SK-N-SH treated with all-trans-retinoic acid at 6 μM for 48 hours (cell line): ENCODE measurements at regions not wholly inside any gene's neighbourhood (a gene's known extent, or its start where the extent isn't known, plus 50 kb on each side); places are given as distances from the start of the nearest gene placed in this dataset.

ENCODE experiments used
- ATAC-seq: fragments of 200-7000 bp; cut with Tn5 transposase; 3 replicates; pipeline ENCODE4 v1.9.1; 2020; ENCODE audit warnings: mild to moderate bottlenecking, moderate library complexity
- BACH2 ChIP-seq: fragments of 250-450 bp; sonication (Bioruptor Pico); IDR thresholded peaks from 2 replicates; pipeline ENCODE4 v1.9.0; 2021; ENCODE audit warnings: mild to moderate bottlenecking, borderline replicate concordance
- CREB5 ChIP-seq: fragments of 250-450 bp; sonication (Bioruptor Pico); IDR thresholded peaks from 2 replicates; pipeline ENCODE4 v1.5.1; 2020; ENCODE audit warnings: low read depth, mild to moderate bottlenecking, moderate library complexity
- CSDC2 ChIP-seq: fragments of 250-450 bp; sonication (Bioruptor Pico); IDR thresholded peaks from 2 replicates; pipeline ENCODE4 v1.5.0; 2020; ENCODE audit warnings: mild to moderate bottlenecking, moderate library complexity
- CSRNP3 ChIP-seq: fragments of 250-450 bp; sonication (Bioruptor Pico); IDR thresholded peaks from 2 replicates; pipeline ENCODE4 v1.5.1; 2021; ENCODE audit warnings: mild to moderate bottlenecking, moderate library complexity
- OSR1 ChIP-seq: fragments of 250-450 bp; sonication (Bioruptor Pico); IDR thresholded peaks from 2 replicates; pipeline ENCODE4 v1.8.0; 2022; ENCODE audit warnings: moderate library complexity, mild to moderate bottlenecking, inconsistent platforms
- PATZ1 ChIP-seq: fragments of 250-450 bp; sonication (Bioruptor Pico); IDR thresholded peaks from 2 replicates; pipeline ENCODE4 v1.8.0; 2020; ENCODE audit warnings: mild to moderate bottlenecking, moderate library complexity, borderline replicate concordance
- POU6F1 ChIP-seq: fragments of 250-450 bp; sonication (Bioruptor Pico); IDR thresholded peaks from 2 replicates; pipeline ENCODE4 v1.8.0; 2021; ENCODE audit warnings: low read depth, mild to moderate bottlenecking, moderate library complexity, borderline replicate concordance
- PPARA ChIP-seq: fragments of 250-450 bp; sonication (Bioruptor Pico); IDR thresholded peaks from 2 replicates; pipeline ENCODE4 v1.5.0; 2020; ENCODE audit warnings: mild to moderate bottlenecking, borderline replicate concordance
- RARB ChIP-seq: fragments of 250-450 bp; sonication (Bioruptor Pico); IDR thresholded peaks from 2 replicates; pipeline ENCODE4 v1.8.0; 2021; ENCODE audit warnings: mild to moderate bottlenecking, moderate library complexity
- SNAI2 ChIP-seq: fragments of 250-450 bp; sonication (Bioruptor Pico); IDR thresholded peaks from 2 replicates; pipeline ENCODE4 v1.5.0; 2020; ENCODE audit warnings: mild to moderate bottlenecking, moderate library complexity
- TCF4 ChIP-seq: fragments of 250-450 bp; sonication (Bioruptor Pico); IDR thresholded peaks from 2 replicates; pipeline ENCODE4 v1.8.0; 2021; ENCODE audit warnings: mild to moderate bottlenecking, moderate library complexity, borderline replicate concordance
- TOX ChIP-seq: fragments of 250-450 bp; sonication (Bioruptor Pico); IDR thresholded peaks from 2 replicates; pipeline ENCODE4 v1.8.0; 2021; ENCODE audit warnings: mild to moderate bottlenecking, moderate library complexity, borderline replicate concordance
- TSHZ2 ChIP-seq: fragments of 250-450 bp; sonication (Bioruptor Pico); IDR thresholded peaks from 2 replicates; pipeline ENCODE4 v1.5.0; 2020; ENCODE audit warnings: mild to moderate bottlenecking, moderate library complexity
- ZFP3 ChIP-seq: fragments of 250-450 bp; sonication (Bioruptor Pico); IDR thresholded peaks from 2 replicates; pipeline ENCODE4 v1.5.0; 2020; ENCODE audit warnings: mild to moderate bottlenecking, moderate library complexity
- ZFP30 ChIP-seq: fragments of 450-650 bp; formaldehyde crosslinking; IDR thresholded peaks from 2 replicates; pipeline ENCODE4 v1.5.0; 2022; ENCODE audit warnings: mild to moderate bottlenecking, moderate library complexity
- ZNF8 ChIP-seq: fragments of 450-650 bp; formaldehyde crosslinking; IDR thresholded peaks from 2 replicates; pipeline ENCODE4 v1.5.0; 2020; ENCODE audit warnings: mild to moderate bottlenecking, moderate library complexity

GRCh38 chr4:17336069-17336468 lies 175.8 kb downstream of the QDPR start:
- ATAC-seq: no peak
- TF ChIP-seq PATZ1 (CRISPR knock-in tag) (no peak), PPARA (CRISPR knock-in tag) (no peak), TSHZ2 (no peak), CSDC2 (no peak), CSRNP3 (CRISPR knock-in tag) (no peak)

GRCh38 chr4:17335371-17335770 lies 176.5 kb downstream of the QDPR start:
- TF ChIP-seq CSRNP3 (CRISPR knock-in tag): no peak
- no peak for TF ChIP-seq TOX (CRISPR knock-in tag)
- no peak for TF ChIP-seq PPARA (CRISPR knock-in tag)
- TF ChIP-seq ZFP30 (CRISPR knock-in tag): no peak
- TF ChIP-seq SNAI2 (CRISPR knock-in tag): no peak
- TF ChIP-seq ZNF8 (CRISPR knock-in tag): no peak
- TF ChIP-seq POU6F1 (CRISPR knock-in tag): no peak
- no peak for TF ChIP-seq OSR1 (CRISPR knock-in tag)
- no peak for TF ChIP-seq CSDC2
- no peak for TF ChIP-seq RARB
- no peak for TF ChIP-seq TSHZ2
- TF ChIP-seq CREB5 (CRISPR knock-in tag): no peak
- TF ChIP-seq TCF4 (CRISPR knock-in tag): no peak
- TF ChIP-seq ZFP3 (CRISPR knock-in tag): no peak
- no peak for TF ChIP-seq PATZ1 (CRISPR knock-in tag)
- TF ChIP-seq BACH2 (CRISPR knock-in tag): no peak
- ATAC-seq: no peak
